Stimulated activated CD4-positive, alpha-beta T cell treated with anti-CD3 and anti-CD28 coated beads, TNF-alpha, amount 100 ng/mL, for 48 hours (primary cell): ENCODE measurements at regions not wholly inside any gene's neighbourhood (a gene's known extent, or its start where the extent isn't known, plus 50 kb on each side); places are given as distances from the start of the nearest gene placed in this dataset.
"Not testable (repeated sequence)": the region's sequence is repeated elsewhere in the genome, so short reads cannot be mapped to it uniquely, and the experiment has no call there.

Source experiments
- DNase-seq, 3 donors: peaks; one replicate each; pipeline ENCODE4 v3.0.0-alpha.2; 2020; ENCODE audit warnings: low read depth in 3 of 3

GRCh38 chr2:111316221-111316741 is 195.6 kb downstream of the BCL2L11 start:
- not testable (repeated sequence) for DNase-seq

- not testable (repeated sequence) for DNase-seq
Observed at GRCh38 chr2:111316881-111317549, 196.3 kb downstream of the BCL2L11 start.

- DNase-seq: not testable (repeated sequence)
Observed at GRCh38 chr2:111319552-111319951, 198.8 kb downstream of the BCL2L11 start.

- not testable (repeated sequence) for DNase-seq
Observed at GRCh38 chr2:111320264-111320663, 199.6 kb downstream of the BCL2L11 start.

GRCh38 chr2:111320965-111321364 is 200.3 kb downstream of the BCL2L11 start:
- not testable (repeated sequence) for DNase-seq

GRCh38 chr2:111323384-111323783 is 202.7 kb downstream of the BCL2L11 start:
- DNase-seq: not testable (repeated sequence)

GRCh38 chr2:111327726-111328125 is 207.0 kb downstream of the BCL2L11 start:
- not testable (repeated sequence) for DNase-seq

- not testable (repeated sequence) for DNase-seq
Observed at GRCh38 chr2:111329309-111329708, 208.6 kb downstream of the BCL2L11 start.

- not testable (repeated sequence) for DNase-seq
Observed at GRCh38 chr2:111331099-111331724, 210.5 kb downstream of the BCL2L11 start.

- not testable (repeated sequence) for DNase-seq
Observed at GRCh38 chr2:111335220-111335907, 214.7 kb downstream of the BCL2L11 start.

GRCh38 chr2:111338474-111338873 is 217.8 kb downstream of the BCL2L11 start:
- not testable (repeated sequence) for DNase-seq

- not testable (repeated sequence) for DNase-seq
Observed at GRCh38 chr2:111339476-111339875, 218.8 kb downstream of the BCL2L11 start.

GRCh38 chr2:111344590-111344989 is 223.9 kb downstream of the BCL2L11 start:
- DNase-seq: not testable (repeated sequence)

GRCh38 chr2:111345439-111345838 is 224.7 kb downstream of the BCL2L11 start:
- not testable (repeated sequence) for DNase-seq

GRCh38 chr2:111346018-111346930 is 225.6 kb downstream of the BCL2L11 start:
- not testable (repeated sequence) for DNase-seq

- not testable (repeated sequence) for DNase-seq
Observed at GRCh38 chr2:111347695-111348094, 227.0 kb downstream of the BCL2L11 start.

- DNase-seq: not testable (repeated sequence)
Observed at GRCh38 chr2:111348316-111348715, 227.6 kb downstream of the BCL2L11 start.

GRCh38 chr2:111355022-111355817 is 234.5 kb downstream of the BCL2L11 start:
- DNase-seq: not testable (repeated sequence)

- not testable (repeated sequence) for DNase-seq
Observed at GRCh38 chr2:111355823-111356511, 235.3 kb downstream of the BCL2L11 start.
